IPS DF 6.9 (cell line): ENCODE measurements at regions not wholly inside any gene's neighbourhood (a gene's known extent, or its start where the extent isn't known, plus 50 kb on each side); places are given as distances from the start of the nearest gene placed in this dataset.
"Not testable (repeated sequence)": the region's sequence is repeated elsewhere in the genome, so short reads cannot be mapped to it uniquely, and the experiment has no call there.

Experiments
- DNase-seq: peaks from one replicate; pipeline ENCODE4 v3.0.0-alpha.2; 2013; ENCODE audit warnings: low read depth, low spot score
- H3K27ac ChIP-seq: one replicate; pipeline ENCODE4 v1.5.1; 2013; ENCODE audit warnings: low read length, control low read depth
- H3K27me3 ChIP-seq: 2 replicates; pipeline ENCODE4 v1.6.1; 2013; ENCODE audit warnings: mild to moderate bottlenecking, low read length; ENCODE audit not compliant: control insufficient read depth, insufficient read depth
- H3K36me3 ChIP-seq: 2 replicates; pipeline ENCODE4 v1.6.1; 2013; ENCODE audit warnings: low read length; ENCODE audit not compliant: control insufficient read depth, insufficient read depth
- H3K4me1 ChIP-seq: 2 replicates; pipeline ENCODE4 v1.6.1; 2013; ENCODE audit warnings: low read length; ENCODE audit not compliant: control insufficient read depth, insufficient read depth
- H3K4me3 ChIP-seq: 2 replicates; pipeline ENCODE4 v1.5.1; 2013; ENCODE audit warnings: mild to moderate bottlenecking, low read length
- H3K9me3 ChIP-seq: 2 replicates; pipeline ENCODE4 v1.6.1; 2013; ENCODE audit warnings: low read length, inconsistent platforms; ENCODE audit not compliant: control insufficient read depth, insufficient read depth
- WGBS: extraction: QIAGEN DNeasy Blood & Tissue Kit; methylation state at CpG from one replicate; pipeline ENCODE4 v1.1.7; 2013; ENCODE audit warnings: mixed read lengths, missing lambda C conversion rate; ENCODE audit not compliant: insufficient read length, insufficient coverage; 5-methylcytosine and 5-hydroxymethylcytosine counted together

- no peaks in the 10 kb centered on the region for H3K27me3 ChIP-seq
- no peaks in the 10 kb centered on the region for H3K9me3 ChIP-seq
- no CpG with 5 or more reads among the region's 2 CpGs for WGBS
- no peaks in the 10 kb centered on the region for H3K4me1 ChIP-seq
- H3K36me3 ChIP-seq, result no peaks in the 10 kb centered on the region
- DNase-seq, result no peak
- H3K4me3 ChIP-seq, result no peak overlapping the region
- H3K27ac ChIP-seq, result no peak overlapping the region
Observed at GRCh38 chr6:105691971-105692370, 289.1 kb upstream of the PREP start.

DNA sequence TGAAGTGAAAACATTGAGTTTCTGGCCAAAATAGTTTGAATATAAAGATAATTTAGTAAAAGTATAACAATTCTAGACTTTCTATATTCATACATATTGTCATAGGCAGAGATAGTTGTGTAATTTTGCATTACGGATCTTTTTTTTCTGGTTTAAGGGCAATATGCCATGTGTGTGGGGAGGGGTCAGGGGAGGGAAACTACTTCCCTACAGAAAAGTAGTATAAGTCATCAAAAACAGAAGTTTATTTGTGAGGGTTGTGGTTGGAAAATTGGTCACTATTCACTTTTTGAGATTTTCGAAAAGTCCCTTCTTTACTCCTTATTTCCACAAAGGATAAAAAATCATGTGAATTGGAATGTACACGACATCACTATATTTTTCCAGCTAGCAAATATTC is 288.2 kb upstream of the PREP start:
- H3K9me3 ChIP-seq, result no peaks in the 10 kb centered on the region
- no CpG with 5 or more reads among the region's 3 CpGs for whole genome bisulfite sequencing
- H3K4me1 ChIP-seq, result no peaks in the 10 kb centered on the region
- H3K4me3 ChIP-seq, result no peak overlapping the region
- no peak overlapping the region for H3K27ac ChIP-seq
- DNase-seq, result no peak
- no peaks in the 10 kb centered on the region for H3K36me3 ChIP-seq
- no peaks in the 10 kb centered on the region for H3K27me3 ChIP-seq

DNA sequence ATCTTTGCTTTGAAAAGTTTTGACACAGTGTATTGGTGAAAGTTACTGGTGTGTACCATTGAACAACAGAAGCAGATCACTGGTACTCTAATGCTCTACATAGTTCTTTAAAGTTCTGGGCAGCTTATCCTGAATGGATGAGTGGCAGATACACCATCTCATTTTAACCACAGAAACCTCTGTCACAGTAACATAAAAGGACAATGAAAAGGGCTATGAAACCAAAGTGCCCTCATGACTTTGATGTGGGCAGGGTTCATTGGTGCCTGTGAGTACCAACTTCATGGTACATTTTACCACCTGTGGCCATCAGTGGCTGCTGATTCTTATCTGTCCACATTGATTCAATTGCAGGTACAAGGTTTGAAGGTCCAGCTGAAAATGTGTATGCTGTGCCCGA is 285.7 kb upstream of the PREP start:
- DNase-seq, result no peak
- no CpG with 5 or more reads among the region's 1 CpG for WGBS
- no peaks in the 10 kb centered on the region for H3K36me3 ChIP-seq

GRCh38 chr6:105686793-105687192 is 283.9 kb upstream of the PREP start:
- H3K9me3 ChIP-seq, H3K36me3 ChIP-seq, H3K4me3 ChIP-seq, H3K4me1 ChIP-seq, H3K27me3 ChIP-seq, H3K27ac ChIP-seq, DNase-seq: not testable (repeated sequence)
- WGBS, result no CpG with 5 or more reads among the region's 1 CpG

More for the DNA sequence above, 285.7 kb upstream of the PREP start:
- H3K9me3 ChIP-seq, result no peaks in the 10 kb centered on the region
- H3K4me3 ChIP-seq, result no peak overlapping the region
- H3K27ac ChIP-seq, result no peak overlapping the region
- H3K27me3 ChIP-seq, result no peaks in the 10 kb centered on the region
- H3K4me1 ChIP-seq, result no peaks in the 10 kb centered on the region

DNA sequence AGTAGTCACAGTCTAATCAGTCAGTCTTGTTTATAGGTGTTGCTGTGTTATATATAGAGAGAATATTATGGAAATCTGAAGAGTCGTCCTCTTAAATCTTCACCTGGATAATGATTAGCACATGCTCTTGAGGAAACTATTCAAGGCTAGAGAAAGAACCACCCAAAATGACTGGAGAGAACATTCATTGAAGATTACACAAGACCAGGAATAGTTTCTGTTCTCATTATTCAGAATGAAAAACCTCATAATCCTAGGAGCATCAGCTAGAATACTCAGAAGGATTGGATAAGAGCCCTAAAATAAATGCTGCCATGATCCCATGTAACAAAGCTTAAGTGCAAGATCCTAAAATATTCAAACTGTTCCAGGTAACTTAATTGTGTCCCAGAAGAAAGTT is 278.2 kb upstream of the PREP start:
- no peaks in the 10 kb centered on the region for H3K36me3 ChIP-seq
- no peaks in the 10 kb centered on the region for H3K4me1 ChIP-seq
- H3K4me3 ChIP-seq, result no peak overlapping the region
- no CpG with 5 or more reads among the region's 1 CpG for WGBS
- H3K9me3 ChIP-seq, result no peaks in the 10 kb centered on the region
- no peak overlapping the region for H3K27ac ChIP-seq
- no peak for DNase-seq
- H3K27me3 ChIP-seq, result no peaks in the 10 kb centered on the region

- H3K36me3 ChIP-seq, result no peaks in the 10 kb centered on the region
- H3K27me3 ChIP-seq, result no peaks in the 10 kb centered on the region
- H3K27ac ChIP-seq, result no peak overlapping the region
- H3K4me1 ChIP-seq, result no peaks in the 10 kb centered on the region
- 100% methylated on average over 1 of the region's 1 CpG for WGBS
- no peak for DNase-seq
- no peak overlapping the region for H3K4me3 ChIP-seq
- H3K9me3 ChIP-seq, result no peaks in the 10 kb centered on the region
Observed at GRCh38 chr6:105680131-105680530, 277.2 kb upstream of the PREP start.

- H3K4me3 ChIP-seq, result no peak overlapping the region
- H3K27me3 ChIP-seq, result no peaks in the 10 kb centered on the region
- no peaks in the 10 kb centered on the region for H3K4me1 ChIP-seq
- H3K27ac ChIP-seq, result no peak overlapping the region
- no peaks in the 10 kb centered on the region for H3K36me3 ChIP-seq
- DNase-seq, result no peak
- no CpG with 5 or more reads among the region's 1 CpG for WGBS
- H3K9me3 ChIP-seq, result no peaks in the 10 kb centered on the region
Observed at GRCh38 chr6:105678516-105678915, 275.6 kb upstream of the PREP start.

DNA sequence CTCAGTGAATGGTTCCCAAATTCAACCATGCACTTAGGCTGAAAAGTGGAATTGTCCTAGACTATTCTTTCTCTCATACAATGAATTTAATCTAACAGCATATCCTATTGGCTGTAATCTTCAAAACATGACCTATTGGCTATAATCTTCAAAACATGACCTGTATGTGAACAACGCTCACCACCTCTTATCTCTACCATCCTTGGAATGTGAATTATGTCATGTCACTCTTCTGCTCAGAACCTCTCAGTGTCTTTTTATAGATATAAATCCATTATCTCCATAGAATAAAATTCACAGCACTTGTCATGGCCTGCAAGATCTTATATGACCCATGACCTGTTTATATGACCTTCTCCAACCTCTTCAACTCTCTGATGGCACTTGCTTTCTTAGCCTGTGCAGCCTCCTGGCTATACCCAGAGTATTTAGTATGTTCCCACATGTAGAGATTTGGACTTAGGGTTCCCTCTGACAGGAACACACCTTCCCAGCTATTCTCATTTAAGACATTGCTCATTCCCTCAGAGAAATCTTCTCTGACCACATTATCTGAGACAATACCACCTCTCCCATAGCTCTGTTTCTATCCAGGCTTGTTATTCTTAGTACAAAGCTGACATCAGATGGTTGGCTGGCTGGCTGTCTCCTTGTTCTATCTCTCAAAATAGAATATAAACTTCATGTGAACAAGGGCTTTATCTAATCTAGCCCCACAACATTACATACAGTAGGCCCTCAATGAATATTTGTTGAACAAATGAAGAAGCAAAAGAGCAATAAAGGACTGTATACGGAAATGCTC is 275.0 kb upstream of the PREP start:
- Histone ChIP-seq H3K36me3 (no peaks in the 10 kb centered on the region), H3K27ac (no peak overlapping the region), H3K9me3 (no peaks in the 10 kb centered on the region), H3K4me1 (no peaks in the 10 kb centered on the region), H3K27me3 (no peaks in the 10 kb centered on the region), H3K4me3 (no peak overlapping the region)
- DNase-seq, result no peak
- no CpG with 5 or more reads among the region's 2 CpGs for WGBS

- Histone ChIP-seq H3K36me3 (no peaks in the 10 kb centered on the region), H3K9me3 (no peaks in the 10 kb centered on the region), H3K4me3 (no peak overlapping the region), H3K27ac (no peak overlapping the region), H3K27me3 (no peaks in the 10 kb centered on the region), H3K4me1 (no peaks in the 10 kb centered on the region)
- DNase-seq, result no peak
- WGBS, result 100% methylated on average over 2 of the region's 3 CpGs
Observed at GRCh38 chr6:105676857-105677256, 274.0 kb upstream of the PREP start.

DNA sequence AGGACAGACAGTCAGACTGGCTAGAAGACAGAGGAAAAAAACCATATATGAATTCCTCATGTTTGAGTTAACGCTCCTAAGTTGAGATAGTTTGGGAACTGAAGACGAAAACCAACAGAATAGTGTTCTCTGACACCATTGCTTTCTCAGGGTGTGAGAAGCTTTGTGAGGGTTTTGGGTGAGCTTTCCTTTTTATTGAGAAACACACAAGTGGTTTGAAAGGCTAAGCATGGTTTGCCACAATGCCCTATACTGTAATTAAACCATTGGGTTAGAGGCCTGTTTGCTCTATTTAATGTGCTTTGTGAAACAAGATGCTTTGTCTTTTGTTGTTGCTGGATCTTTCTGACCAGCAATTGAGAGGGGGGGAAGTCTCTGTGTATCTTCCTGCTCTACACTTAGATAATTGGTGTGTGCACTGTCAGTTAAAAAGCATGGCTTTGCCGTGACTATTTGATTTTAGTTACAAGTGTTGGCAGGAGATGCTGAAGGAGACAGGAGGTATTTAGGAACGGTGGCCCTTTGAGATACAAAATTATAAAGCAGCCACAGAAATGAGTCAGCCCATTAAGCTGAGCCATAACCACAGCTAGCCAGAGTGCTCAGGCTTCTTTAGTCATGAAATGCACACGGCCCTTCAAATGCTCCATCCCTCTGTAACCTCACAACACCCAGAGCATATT is 273.0 kb upstream of the PREP start:
- Histone ChIP-seq H3K9me3 (no peaks in the 10 kb centered on the region), H3K36me3 (no peaks in the 10 kb centered on the region), H3K4me1 (no peaks in the 10 kb centered on the region), H3K27me3 (no peaks in the 10 kb centered on the region), H3K4me3 (no peak overlapping the region), H3K27ac (no peak overlapping the region)
- no CpG with 5 or more reads among the region's 5 CpGs for WGBS
- no peak for DNase-seq
